ENCODE measurements at regions not wholly inside any gene's neighbourhood (a gene's known extent, or its start where the extent isn't known, plus 50 kb on each side); places are given as distances from the start of the nearest gene placed in this dataset.

- TF ChIP-seq CTCF (IDR thresholded peaks at IDR 0.05; ENCODE audit: low read depth, low read length): no peak
- no peak for TF ChIP-seq EZH2phosphoT487 (IDR thresholded peaks at IDR 0.05; ENCODE audit: low read depth)
Measured at GRCh38 chr6:834190-834589, 141.3 kb upstream of the EXOC2 start.
